ENCODE measurements at regions not wholly inside any gene's neighbourhood (a gene's known extent, or its start where the extent isn't known, plus 50 kb on each side); places are given as distances from the start of the nearest gene placed in this dataset.

DNA sequence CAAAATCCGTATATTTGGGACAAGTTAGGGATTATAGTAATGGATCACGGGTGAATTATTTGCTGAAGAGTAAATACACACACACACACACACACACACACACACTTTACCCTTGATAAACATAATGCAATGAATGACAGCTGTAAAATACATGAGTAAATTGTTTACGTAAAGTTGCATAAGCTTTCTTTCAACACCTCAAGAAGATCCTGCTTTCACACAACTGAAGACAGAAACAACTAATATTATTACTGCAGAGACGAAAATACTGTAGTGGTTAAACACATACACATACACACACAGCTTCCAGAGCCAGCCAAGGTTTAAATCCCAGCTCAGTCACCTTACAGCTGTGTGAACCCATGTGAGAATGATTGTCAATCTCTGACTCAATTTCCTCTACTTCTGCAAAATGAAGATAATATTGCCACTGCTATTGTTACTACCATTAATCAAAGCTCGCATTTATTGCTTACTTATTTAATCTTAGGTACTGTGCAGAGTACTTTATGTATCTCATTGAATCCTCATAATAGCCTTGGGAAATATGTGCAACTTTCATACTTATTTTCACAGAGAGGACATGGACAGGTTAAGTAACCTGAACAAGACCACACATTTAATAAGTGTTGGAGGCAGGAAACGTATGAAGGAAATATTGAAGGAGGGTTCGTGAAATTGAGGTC, 50.6 kb upstream of the DOK6 start:
- DNase-seq = no peak

Data from NCI-H446 treated with DMSO at 0.1 percent for 48 hours (cell line).